ENCODE measurements at regions not wholly inside any gene's neighbourhood (a gene's known extent, or its start where the extent isn't known, plus 50 kb on each side); places are given as distances from the start of the nearest gene placed in this dataset.
A peak's percentile ranks its signal among the peaks of the same experiment; 100 is the strongest.
"Not testable (repeated sequence)": the region's sequence is repeated elsewhere in the genome, so short reads cannot be mapped to it uniquely, and the experiment has no call there.

DNA sequence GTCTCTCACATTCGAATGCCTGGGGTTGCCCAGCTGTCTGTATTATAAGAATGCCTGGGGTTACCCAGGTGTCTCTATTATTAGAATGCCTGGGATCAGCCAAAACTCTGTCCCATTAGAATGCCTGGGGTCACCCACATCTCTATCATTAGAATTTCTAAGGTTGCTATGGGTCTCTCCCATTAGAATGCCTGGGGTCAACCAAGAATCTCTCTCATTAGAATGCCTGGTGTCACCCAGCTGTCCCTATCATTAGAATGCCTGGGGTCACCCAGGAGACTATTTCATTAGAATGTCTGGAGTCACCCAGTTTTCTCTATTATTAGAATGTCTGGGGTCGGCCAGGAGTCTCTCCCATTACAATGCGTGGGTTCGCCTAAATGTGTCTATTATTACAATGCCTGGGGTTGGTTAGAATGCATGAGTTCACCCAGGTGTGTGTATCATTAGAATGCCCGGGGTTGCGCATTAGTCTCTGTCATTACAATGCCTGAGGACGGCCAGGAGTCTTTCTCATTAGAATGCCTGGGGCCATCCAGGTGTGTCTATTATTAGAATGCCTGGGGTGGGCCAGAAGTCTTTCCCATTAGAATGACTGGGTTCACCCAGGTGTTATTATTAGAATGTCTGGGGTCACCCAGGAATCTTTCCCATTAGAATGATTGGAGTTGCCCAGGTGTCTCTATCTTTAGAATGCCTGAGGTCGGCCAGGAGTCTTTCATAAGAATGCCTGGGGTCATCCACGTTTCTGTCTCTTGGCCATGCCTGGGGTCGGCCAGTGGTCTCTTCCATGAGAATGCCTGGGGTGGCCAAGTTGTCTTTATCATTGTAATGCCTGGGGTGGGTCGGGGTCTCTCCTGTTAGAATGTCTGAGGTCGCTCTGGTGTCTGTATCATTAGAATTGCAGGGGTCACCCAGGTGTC lies 59.6 kb downstream of the RNF187 start:
- DNase-seq = no peak

GRCh38 chr1:228547464-228547792 lies 60.2 kb downstream of the RNF187 start:
- no peak for DNase-seq

- no peak for DNase-seq
Measured at GRCh38 chr1:228548788-228549187, 61.6 kb downstream of the RNF187 start.

DNA sequence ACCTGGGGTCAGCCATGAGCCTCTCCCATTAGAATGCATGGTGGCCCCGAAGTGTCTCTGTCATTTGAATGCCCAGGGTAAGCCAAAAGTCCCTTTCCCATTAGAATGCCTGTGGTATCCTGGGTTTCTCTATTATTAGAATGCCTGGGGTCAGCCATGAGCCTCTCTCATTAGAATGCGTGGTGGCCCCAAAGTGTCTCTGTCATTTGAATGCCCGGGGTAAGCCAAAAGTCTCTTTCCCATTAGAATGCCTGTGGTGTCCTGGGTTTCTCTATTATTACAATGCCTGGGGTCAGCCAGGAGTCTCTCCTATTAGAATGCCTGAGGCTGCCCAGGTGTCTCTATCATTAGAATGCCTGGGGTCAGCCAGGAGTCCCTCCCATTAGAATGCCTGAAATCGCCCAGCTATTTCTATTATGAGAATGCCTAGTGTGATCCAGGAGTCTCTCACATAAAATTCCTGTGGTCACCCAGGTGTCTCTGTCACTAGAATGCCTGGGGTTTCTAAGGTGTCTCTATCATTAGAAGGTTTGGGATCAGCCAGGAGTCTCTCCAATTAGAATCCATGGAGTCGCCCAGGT lies 65.5 kb downstream of the RNF187 start:
- DNase-seq = no peak

DNA sequence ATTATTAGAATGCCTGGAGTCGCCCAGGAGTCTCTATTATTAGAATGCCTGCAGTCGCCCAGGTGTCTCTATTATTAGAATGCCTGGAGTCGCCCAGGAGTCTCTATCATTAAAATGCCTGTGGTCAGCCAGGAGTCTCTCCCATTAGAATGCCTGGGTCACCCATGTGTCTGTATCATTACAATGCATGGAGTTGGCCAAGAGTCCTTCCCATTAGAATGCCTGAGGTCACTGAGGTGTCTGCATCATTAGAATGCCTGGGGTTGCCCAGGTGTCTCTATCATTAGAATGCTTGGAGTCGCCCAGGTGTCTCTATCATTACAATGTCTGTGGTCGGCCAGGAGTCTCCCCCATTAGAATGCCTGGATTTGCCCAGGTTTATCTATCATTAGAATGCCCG lies 66.9 kb downstream of the RNF187 start:
- DNase-seq = no peak

DNA sequence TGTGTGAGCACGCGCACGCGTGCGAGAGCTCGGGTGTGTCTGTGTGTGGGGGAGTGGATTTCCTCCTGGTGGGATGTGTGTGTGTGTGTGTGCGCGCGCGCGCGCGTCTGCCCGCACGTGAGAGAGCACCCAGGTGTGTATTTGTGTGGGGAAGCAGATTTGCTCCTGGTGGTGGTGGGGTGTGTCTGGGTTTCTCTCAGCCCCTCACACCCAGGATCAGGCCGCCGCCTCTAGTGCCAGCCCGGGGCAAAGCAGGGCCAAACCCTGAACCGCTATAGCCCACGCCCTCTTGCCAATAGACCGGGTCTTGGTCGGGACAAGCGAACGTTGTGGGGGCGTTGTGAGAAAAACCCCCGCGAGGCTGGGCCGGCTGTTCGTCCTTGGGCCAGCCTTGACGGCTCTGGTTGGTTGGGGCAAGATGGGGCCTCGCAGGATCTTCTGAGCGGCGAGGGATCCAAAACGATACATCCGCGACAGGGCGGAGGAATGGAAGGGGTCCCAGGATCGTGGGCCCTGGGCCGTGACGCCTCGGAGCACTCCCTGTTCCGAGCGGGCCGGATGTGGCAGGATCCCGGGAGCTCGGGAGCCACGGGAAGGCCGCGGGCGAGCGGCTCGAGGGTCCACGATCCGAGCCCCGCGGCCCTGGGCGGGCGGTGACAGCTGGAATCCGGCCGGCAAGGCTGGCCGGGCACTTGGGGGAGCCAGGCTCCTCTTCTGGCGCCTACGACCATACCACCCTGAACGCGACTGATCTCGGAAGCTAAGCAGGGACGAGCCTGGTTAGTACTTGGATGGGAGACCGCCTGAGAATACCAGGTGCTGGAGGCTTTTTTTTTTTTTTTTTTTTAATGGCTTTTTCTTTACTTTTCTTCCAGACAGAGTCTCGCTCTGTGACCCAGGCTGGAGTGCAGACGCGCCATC lies 68.2 kb downstream of the RNF187 start:
- DNase-seq = peak in 1 of 3 donors; percentile 17

GRCh38 chr1:228556634-228557430 lies 69.7 kb downstream of the RNF187 start:
- not testable (repeated sequence) for DNase-seq

Data from suppressor macrophage treated with lipopolysaccharide for 1 hour (primary cell).